GM21367 (cell line): ENCODE measurements at regions not wholly inside any gene's neighbourhood (a gene's known extent, or its start where the extent isn't known, plus 50 kb on each side); places are given as distances from the start of the nearest gene placed in this dataset.
"Not testable (repeated sequence)": the region's sequence is repeated elsewhere in the genome, so short reads cannot be mapped to it uniquely, and the experiment has no call there.

Source experiments
- ATAC-seq: cut with Tn5 transposase; IDR thresholded peaks from one replicate; pipeline ENCODE4 v1.9.1; 2021; ENCODE audit not compliant: unreplicated experiment

GRCh38 chr3:14252321-14253021 is 73.9 kb downstream of the LSM3 start:
- ATAC-seq, result no peak

GRCh38 chr3:14253022-14253706 is 74.5 kb downstream of the LSM3 start:
- no peak for ATAC-seq

GRCh38 chr3:14253707-14254382 is 75.2 kb downstream of the LSM3 start:
- ATAC-seq, result no peak

GRCh38 chr3:14254812-14255702 is 76.4 kb downstream of the LSM3 start:
- no peak for ATAC-seq

GRCh38 chr3:14256046-14256445 is 77.4 kb downstream of the LSM3 start:
- ATAC-seq, result no peak

- no peak for ATAC-seq
Observed at GRCh38 chr3:14256561-14257342, 78.1 kb downstream of the LSM3 start.

- no peak for ATAC-seq
Observed at GRCh38 chr3:14258906-14259904, 80.6 kb downstream of the LSM3 start.

GRCh38 chr3:14260463-14260862 is 81.8 kb downstream of the LSM3 start:
- no peak for ATAC-seq

- no peak for ATAC-seq
Observed at GRCh38 chr3:14261229-14261628, 82.6 kb downstream of the LSM3 start.

GRCh38 chr3:14262212-14262611 is 83.6 kb downstream of the LSM3 start:
- ATAC-seq, result no peak

- no peak for ATAC-seq
Observed at GRCh38 chr3:14262867-14263266, 84.2 kb downstream of the LSM3 start.

- no peak for ATAC-seq
Observed at GRCh38 chr3:14263317-14264005, 84.8 kb downstream of the LSM3 start.

GRCh38 chr3:14265246-14265962 is 86.8 kb downstream of the LSM3 start:
- no peak for ATAC-seq

- ATAC-seq, result no peak
Observed at GRCh38 chr3:14266361-14266760, 87.7 kb downstream of the LSM3 start.

GRCh38 chr3:14267976-14268375 is 89.4 kb downstream of the LSM3 start:
- no peak for ATAC-seq

GRCh38 chr3:14268897-14269296 is 90.3 kb downstream of the LSM3 start:
- no peak for ATAC-seq

- ATAC-seq, result not testable (repeated sequence)
Observed at GRCh38 chr3:14272041-14272958, 93.7 kb downstream of the LSM3 start.
